AG08395 (cell line): ENCODE measurements at regions not wholly inside any gene's neighbourhood (a gene's known extent, or its start where the extent isn't known, plus 50 kb on each side); places are given as distances from the start of the nearest gene placed in this dataset.
"Not testable (repeated sequence)": the region's sequence is repeated elsewhere in the genome, so short reads cannot be mapped to it uniquely, and the experiment has no call there.

ENCODE experiments used
- DNase-seq: peaks from one replicate; pipeline ENCODE4 v3.0.0; 2012; ENCODE audit warnings: mixed read lengths, low spot score

GRCh38 chr4:64216741-64217140, 192.5 kb downstream of the TECRL start:
- no peak for DNase-seq

DNA sequence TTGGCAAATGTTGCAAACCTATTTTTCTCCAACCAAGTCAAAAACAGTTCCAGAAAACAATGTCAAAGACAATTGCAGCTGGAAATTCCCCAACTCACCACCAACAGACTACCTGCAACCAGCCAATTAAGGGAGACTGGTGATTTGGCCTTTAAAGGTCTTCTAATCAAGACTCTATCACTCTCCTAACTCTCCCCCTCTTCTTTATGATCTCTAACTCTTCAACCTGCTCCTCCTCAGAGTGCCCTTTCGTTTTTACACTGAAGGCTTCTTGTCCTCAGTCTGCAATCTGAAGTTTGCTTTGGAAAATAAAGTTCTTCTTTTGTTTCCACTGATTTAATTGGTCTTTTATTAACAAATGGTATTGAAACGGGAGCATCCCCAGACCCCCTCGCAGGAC, 203.9 kb downstream of the TECRL start:
- no peak for DNase-seq

- DNase-seq: no peak
Observed at GRCh38 chr4:64200001-64200555, 209.2 kb downstream of the TECRL start.

GRCh38 chr4:64195582-64195981, 213.7 kb downstream of the TECRL start:
- DNase-seq: no peak

GRCh38 chr4:64192731-64193412, 216.4 kb downstream of the TECRL start:
- DNase-seq: no peak

DNA sequence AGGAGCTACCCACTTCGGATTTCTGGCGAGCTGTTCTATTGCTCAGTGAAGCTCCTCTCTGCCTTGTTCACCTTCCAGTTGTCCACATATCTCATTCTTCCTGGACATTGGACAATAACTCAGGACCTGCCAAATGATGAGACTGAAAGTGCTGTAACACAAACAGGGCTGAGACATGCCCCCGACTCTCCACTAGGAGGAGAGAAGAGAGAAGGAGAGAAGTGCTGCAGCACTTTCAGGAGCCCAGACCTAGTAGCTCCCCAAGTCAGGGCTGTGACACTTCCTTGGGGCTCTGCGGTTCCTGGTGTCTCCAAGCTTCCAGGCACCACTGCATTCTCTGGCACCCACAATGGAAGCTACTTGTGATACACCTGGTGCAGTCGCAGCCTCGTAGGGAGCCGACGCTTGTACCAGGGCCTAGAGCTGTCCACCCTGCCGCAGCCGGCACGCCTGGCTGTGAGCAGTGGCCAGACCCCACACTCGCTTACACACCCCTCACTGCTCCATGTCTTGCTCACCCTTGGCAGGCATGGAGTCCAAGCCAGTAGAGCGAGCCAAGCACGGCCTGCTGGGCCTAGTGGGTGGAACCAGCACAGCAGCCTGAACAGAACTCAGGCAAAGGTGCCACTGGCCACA, 234.9 kb downstream of the TECRL start:
- DNase-seq: no peak

- no peak for DNase-seq
Observed at GRCh38 chr4:64166365-64166764, 242.9 kb downstream of the TECRL start.

DNA sequence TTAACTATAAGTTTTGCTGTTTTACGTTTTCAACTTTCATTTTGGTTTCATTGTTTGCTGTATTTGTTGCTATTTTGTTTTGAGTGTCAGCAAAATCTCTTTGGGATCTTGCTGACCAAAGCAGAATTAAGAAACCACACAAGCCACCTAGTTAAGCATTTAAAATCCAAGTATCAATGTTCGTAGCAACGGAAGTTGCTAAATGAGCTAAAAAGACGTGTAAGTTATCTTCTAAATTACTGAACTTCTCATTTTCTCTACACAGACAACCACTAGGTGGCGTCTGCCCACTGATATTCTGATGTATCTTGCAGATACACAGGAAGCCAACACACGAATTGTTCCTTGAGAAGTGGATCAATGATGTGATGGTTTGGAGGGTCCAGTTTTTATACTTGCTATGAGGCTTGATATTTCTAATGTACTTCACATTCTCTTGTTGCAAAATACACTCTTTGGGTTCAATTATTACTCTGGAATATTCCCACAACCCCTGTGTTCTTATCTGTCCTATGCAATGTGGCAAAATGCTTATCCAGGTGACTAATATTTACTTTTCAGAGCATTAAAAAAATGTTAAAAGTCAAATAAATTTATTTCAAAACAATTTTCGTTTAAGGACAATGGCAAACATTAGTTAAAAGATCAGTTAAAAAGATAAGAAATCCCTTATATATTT, 250.5 kb downstream of the TECRL start:
- peak; percentile 11 for DNase-seq

GRCh38 chr4:64157397-64157796, 251.9 kb downstream of the TECRL start:
- DNase-seq: no peak

GRCh38 chr4:64156253-64156652, 253.0 kb downstream of the TECRL start:
- DNase-seq: no peak

- DNase-seq: no peak
Observed at GRCh38 chr4:64146030-64146429, 263.2 kb downstream of the TECRL start.

DNA sequence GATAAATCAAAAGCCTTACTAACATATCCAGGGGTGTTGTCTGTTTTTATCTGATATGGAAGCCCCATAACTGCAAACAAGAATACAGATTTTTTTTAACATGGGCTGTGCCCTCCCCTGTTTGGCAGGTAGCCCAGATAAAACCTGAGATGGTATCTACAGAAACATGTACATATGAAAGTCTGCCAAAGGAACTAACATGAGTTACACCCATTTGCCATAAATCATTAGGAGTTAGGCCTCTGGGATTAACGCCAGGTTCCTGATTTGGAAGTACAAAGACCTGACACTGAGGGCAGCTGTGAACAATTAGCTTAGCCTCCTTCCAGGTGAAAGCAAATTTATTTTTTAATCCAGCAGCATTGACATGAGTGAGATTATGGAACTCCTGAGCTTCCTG, 264.3 kb downstream of the TECRL start:
- DNase-seq: no peak

DNA sequence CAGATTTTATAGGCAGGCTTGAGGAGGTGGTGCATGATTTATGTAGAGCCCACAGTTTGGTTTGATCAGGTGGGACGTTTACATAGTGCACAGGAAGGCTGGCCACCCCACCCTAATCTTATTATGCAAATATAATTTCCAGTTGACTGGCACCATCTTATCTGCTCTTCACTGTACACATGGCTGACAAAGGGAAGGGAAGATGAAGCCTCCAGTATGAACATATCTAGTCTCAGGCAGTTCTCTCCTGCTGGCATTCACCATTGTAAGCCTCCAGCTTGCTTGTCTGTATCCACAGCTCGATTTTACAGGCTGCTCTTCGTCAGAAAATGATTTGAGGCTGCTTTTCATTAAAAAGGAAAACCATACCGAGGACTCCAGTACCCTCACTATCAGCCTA, 278.3 kb downstream of the TECRL start:
- DNase-seq: no peak

- no peak for DNase-seq
Observed at GRCh38 chr4:64125354-64125753, 283.9 kb downstream of the TECRL start.

DNA sequence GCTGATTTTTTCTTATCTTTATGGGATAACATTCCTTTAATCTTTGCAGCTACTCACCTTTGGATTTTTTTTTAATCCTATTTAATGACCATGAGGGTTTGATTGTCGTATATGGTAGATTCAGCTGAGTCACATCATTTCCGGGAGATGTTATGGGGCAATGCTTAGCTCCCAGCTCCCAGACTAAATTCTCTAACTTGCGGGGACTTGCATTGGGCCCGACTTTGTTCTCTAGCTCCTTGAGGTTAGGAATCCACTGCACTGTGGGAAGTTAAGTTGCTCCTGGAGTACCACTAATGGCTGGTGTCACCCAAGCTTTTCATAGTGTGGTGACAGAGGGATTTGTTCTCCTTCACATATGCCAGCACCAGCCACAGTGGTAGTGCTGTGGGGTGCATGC, 287.4 kb downstream of the TECRL start:
- DNase-seq: no peak

DNA sequence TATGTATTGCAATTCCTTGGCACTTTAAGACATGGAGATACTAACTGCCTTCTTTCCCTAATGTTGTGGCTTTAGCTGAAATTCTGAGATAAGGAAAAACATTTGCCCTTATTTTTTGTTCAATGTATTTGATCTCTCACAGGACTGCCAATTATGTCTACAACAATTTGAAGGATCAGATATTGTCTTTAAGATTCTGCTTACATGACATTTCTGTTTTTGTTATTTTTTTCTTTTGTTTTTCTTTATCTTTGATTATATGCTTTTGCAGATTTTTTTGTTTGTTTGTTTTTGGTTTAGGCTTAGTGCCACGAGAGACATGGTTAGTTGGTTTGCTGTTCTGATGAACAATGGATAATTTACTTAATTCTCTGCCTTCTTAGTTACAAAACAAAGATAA, 303.3 kb downstream of the TECRL start:
- DNase-seq: no peak

GRCh38 chr4:64095398-64095797, 313.9 kb downstream of the TECRL start:
- no peak for DNase-seq

DNA sequence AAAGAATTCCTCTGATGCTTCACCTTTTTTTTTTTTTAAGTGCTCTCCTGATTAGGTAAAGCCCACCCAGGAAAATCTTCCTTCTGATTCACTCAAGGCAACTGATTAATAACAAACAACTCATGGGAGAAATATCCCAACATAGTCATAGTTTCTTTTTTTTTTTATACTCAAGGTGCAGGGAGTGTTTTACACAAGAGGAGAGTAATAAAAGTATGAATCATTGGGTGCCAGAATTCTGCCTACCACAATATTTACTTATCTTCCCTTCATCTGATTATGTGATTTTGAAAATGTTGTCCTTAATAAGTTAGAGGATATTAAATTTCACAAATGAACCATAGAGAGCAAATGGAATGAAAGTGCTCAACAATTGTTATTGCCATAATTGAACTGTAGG, 329.9 kb downstream of the TECRL start:
- no peak for DNase-seq

DNA sequence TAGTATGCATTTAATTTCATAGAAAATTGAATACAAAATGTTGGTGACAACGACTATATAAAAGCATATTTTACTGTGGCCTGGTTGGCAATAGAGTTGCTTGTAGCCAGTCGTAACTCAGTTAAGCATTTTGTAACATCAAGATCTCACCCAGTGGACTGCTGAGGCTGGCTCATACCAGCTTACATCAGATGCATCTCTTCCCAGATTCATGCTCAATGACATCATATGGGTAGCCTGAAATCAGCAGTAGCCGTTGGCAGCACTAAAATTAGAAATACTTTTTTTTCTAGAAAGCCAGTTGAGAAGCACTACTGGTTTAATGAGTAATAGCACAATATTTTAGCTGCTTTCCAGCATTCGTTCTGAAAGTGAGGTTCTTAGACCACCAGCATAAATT, 341.2 kb downstream of the TECRL start:
- DNase-seq: no peak

- DNase-seq: no peak
Observed at GRCh38 chr4:64062991-64063390, 346.3 kb downstream of the TECRL start.

DNA sequence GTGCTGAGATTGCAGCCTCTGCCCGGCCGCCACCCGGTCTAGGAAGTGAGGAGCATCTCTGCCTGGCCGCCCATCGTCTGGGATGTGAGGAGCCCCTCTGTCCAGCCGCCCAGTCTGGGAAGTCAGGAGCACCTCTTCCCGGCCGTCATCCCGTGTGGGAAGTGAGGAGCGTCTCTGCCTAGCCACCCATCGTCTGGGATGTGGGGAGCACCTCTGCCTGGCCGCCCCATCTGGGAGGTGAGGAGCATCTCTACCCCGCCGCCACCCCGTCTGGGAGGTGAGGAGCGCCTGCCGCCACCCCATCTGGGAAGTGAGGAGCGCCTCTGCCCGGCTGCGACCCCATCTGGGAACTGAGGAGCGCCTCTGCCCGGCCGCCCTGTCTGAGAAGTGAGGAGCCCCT, 372.2 kb downstream of the TECRL start:
- not testable (repeated sequence) for DNase-seq

GRCh38 chr4:64022560-64022959, 386.7 kb downstream of the TECRL start:
- DNase-seq: no peak

DNA sequence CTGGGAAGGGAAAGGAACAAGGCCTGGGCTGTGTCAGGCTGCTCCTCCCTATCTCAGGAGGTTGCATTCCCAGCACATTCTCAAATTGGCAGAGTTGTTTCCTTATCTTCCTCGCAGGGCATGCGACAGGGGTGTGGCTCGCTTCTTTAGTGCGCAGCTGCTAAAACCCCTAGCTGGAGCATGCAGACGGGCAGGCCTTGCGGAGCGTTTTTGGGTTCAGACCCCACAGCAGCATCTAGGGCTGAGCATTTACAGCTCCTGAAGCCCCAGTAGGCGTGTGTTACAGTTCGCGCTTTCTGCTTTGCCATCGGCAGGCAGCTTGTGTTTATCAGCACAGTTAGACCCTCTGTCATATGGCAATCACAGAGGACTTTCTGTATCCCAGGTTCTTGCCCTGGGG, 392.4 kb downstream of the TECRL start:
- DNase-seq: no peak
